HG02840 (cell line): ENCODE measurements at regions not wholly inside any gene's neighbourhood (a gene's known extent, or its start where the extent isn't known, plus 50 kb on each side); places are given as distances from the start of the nearest gene placed in this dataset.

Experiments used
- ATAC-seq: cut with Tn5 transposase; IDR thresholded peaks from one replicate; pipeline ENCODE4 v1.9.1; 2021; ENCODE audit warnings: mild to moderate bottlenecking, moderate library complexity, moderate number of reproducible peaks; ENCODE audit not compliant: unreplicated experiment, low FRiP score

DNA sequence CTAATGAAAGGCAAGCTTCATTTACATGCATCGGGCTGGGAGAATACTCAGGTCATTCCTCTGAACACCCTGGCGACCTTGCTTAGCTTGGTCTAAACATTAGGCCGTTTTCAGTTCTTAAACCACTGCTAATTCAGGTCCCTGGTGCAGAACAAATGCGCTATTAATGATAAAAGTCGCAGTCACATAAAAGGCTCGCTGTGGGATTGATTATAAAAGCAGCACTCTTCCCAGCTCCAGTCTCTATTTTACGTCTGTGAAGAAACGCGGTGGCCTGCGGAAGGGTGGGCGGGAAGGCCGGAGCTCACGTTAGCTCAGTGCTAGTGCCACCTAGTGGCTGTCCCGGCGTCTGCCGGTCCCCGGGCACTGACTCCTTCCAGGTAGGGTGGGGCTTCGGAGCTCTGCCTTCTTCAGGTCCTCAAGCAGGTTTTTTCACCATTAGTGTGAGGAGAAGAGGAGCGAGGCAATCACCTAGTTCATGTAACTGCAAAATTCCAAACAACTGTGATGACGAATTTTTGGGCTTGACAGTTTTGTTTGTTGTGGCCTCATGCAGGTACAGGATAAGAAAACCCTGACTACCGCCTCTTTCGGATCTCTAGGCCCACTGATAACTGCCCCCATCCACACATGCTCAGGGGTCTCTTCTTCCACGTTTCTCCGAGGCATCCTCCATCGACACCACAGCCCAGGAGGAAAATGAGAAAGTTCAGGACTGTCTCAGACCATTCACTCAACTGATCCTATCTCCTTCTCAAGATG lies 66.5 kb upstream of the CLMP start:
- peak; percentile 56 for ATAC-seq

- ATAC-seq: no peak
Observed at GRCh38 chr11:123260511-123261211, 65.6 kb upstream of the CLMP start.

DNA sequence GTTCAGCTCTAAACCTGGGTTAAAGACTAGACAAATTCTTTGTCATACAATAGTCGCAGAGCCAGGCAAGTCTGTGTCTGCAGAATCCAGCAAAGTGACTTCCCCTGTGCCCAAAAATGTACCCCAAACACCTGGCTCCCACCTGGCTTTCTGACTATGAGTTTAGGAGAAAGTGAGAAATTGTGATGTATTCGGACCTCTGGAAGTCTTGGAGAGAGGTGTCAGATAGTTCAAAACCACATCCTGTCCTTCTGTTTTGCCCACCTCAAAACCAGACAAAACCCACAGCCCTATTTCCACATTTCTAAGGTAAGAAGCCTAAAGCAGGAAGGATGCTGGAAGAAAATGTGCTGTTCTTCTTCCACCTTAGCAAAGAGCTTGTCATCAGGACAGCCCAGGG lies 63.8 kb upstream of the CLMP start:
- ATAC-seq: no peak

- no peak for ATAC-seq
Observed at GRCh38 chr11:123257370-123257769, 62.3 kb upstream of the CLMP start.

GRCh38 chr11:123255909-123256308 lies 60.9 kb upstream of the CLMP start:
- ATAC-seq: no peak

DNA sequence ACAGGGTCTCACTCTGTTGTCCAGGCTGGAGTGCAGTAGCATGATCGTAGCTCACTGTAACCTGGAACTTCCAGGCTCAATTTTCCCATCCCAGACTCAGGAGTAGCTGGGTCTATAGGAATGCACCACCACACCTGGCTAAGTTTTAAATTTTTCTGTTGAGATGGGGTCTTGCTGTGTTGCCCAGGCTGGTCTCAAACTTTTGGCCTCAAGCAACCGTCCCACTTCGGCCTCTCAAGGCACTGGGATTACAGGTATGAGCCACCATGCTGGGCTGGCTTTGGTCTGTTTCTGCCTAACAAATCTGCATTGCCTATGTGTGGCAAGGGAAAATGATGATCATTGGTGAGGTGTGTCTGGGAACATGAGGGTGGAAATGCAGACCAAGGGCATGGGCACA lies 59.3 kb upstream of the CLMP start:
- ATAC-seq: no peak

- ATAC-seq: no peak
Observed at GRCh38 chr11:123253911-123254310, 58.9 kb upstream of the CLMP start.

GRCh38 chr11:123253223-123253622 lies 58.2 kb upstream of the CLMP start:
- ATAC-seq: no peak

DNA sequence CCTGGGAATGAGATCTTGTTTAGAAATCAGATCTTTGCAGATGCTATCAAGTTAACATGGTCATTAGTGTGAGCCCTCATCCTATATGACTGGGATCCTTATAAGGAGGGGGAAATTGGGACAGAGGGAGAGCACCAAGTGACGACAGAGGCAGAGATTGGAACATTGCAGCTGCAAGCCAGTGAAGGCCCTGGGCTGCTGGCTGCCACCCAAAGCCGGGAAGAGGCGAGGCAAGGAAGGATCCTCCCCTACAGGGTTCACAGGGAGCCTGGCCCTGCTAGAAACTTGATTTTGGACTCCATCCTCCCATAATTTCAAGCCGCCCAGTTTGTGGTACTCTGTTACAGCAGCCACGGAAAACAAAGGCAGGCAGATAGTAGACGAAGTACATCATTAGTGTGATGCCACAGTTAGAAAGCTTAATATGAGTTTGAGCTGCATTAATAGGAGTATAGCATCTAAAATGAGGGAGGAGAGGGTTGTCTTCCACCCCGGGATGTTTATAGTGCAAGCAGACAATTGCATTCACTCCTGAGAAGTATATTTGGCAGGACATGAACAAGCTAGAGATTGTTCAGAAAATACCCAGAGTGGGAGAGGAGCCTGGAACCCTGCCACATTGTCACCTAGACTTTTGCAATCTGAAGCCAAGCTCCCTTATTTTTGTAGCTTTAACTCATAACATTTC lies 56.8 kb upstream of the CLMP start:
- ATAC-seq: no peak

GRCh38 chr11:123250892-123251656 lies 56.0 kb upstream of the CLMP start:
- no peak for ATAC-seq

DNA sequence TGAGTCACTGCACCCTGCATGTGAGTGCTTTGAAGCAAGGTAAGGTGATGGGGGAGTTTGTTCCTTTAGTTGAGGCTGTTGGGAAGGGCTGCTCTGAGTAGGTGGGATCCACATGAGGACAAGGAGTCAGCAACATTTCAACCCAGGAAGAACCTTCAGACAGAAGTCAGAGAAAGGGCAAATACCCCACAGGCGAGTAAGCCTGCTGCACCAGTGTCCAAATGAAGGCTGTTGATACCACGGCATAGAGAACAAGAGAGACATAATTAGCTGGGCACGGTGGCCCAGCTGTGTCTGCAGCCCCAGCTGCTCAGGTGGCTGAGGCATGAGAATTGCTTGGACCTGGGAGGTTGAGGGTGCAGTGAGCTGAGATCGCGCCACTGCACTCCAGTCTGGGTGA lies 54.3 kb upstream of the CLMP start:
- ATAC-seq: no peak

DNA sequence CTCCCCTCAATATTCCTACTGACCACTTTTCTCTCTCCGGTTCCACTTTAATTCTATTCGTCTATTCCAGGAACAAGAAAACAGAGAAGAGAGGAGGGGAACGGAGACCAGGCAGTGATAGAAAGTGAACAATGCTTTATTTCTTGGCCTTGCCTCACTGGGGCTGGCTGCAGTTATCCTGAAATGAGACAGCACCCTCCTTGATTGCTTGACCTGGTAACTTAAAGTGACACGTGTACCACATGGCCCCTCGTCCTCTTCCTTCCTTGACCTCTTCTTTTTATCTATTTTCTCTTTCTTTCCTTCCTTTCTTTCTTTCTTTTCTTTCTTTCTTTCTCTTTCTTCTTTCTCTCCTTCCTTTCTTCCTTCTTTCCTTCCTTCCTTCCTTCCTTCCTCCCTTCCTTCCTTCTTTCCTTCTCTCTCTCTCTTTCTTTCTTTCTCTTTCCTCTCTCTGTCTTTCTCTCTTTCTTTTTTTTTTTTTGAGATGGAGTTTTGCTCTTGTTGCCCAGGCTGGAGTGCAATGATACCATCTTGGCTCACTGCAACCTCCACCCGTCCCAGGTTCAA lies 52.8 kb upstream of the CLMP start:
- ATAC-seq: no peak

GRCh38 chr11:123247496-123247799 lies 52.4 kb upstream of the CLMP start:
- ATAC-seq: no peak

DNA sequence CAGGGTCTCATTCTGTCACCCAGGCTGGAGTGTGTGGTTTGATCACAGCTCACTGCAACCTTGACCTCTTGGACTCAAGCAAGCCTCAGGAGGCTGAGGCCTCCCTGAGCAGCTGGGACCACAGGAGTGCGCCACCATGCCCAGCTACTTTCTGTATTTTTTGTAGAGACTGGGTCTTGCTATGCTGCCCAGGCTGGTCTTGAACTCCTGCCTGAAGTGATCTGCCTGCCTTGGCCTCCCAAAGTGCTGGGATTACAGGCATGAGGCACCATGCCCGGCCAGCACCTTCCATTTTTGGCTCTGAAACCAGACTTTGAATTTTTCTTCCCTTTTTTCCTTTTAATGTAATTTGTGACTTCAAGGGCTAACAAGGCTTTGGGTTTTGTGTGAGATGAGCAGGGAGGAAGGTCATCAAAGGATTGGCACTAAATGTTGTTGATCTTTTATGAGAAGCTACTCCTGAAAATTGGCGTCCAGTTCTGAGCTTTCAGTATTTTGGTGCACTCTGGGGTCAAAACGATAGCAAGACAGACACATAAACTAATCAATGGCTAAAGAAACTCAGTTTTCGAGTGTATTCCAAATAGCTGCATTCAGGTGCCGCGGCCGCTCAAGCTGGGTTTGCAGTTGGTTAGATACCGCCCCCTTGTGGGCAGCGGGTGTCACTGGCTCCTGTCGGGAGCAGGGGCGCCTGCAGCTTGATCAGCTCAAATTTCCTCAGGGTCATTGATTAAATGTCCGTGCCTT lies 51.9 kb upstream of the CLMP start:
- no peak for ATAC-seq

DNA sequence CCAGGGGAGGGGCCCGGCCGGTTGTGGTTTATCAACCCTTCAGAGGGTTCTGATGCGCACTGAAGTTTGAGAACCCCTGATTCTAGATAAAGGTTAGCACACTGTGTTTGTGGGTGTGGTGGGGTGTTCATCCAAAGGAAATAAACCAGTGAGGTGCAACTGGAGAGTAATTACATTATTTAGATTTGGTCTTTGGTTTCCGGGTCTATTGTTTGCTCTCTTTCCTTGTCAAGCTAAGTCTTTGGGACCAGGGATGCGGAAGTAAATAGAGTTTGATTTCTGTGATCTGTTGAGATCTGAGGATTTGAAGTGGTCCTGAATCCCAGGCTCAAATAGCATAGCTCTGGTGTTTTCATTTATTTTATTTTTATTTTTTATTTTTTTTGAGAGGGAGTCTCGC lies 50.5 kb upstream of the CLMP start:
- ATAC-seq: no peak
